Type B pancreatic cell (in vitro differentiated cells): ENCODE measurements at regions not wholly inside any gene's neighbourhood (a gene's known extent, or its start where the extent isn't known, plus 50 kb on each side); places are given as distances from the start of the nearest gene placed in this dataset.

Experiments
- DNase-seq: peaks from one replicate; pipeline ENCODE4 v3.0.0; 2021; ENCODE audit warnings: mixed read lengths; ENCODE audit not compliant: unreplicated experiment; ENCODE audit errors: extremely low spot score
- H3K27ac Mint-ChIP-seq: 2 replicates; pipeline ENCODE4 v1.8.0; 2021; ENCODE audit warnings: mild to moderate bottlenecking, mixed read lengths
- H3K27me3 Mint-ChIP-seq: 2 replicates; pipeline ENCODE4 v1.8.0; 2021; ENCODE audit warnings: mixed read lengths
- H3K36me3 Mint-ChIP-seq: 2 replicates; pipeline ENCODE4 v1.8.0; 2021; ENCODE audit warnings: mixed read lengths
- H3K4me1 Mint-ChIP-seq: one replicate; pipeline ENCODE4 v1.8.0; 2021; ENCODE audit warnings: mixed read lengths; ENCODE audit not compliant: unreplicated experiment
- H3K4me3 Mint-ChIP-seq: 2 replicates; pipeline ENCODE4 v1.8.0; 2021; ENCODE audit warnings: mild to moderate bottlenecking, mixed read lengths
- H3K9me3 Mint-ChIP-seq: 2 replicates; pipeline ENCODE4 v1.8.0; 2021; ENCODE audit warnings: mixed read lengths
- TF ChIP-seq, protein P1 (sequence below): fragments of 200-600 bp; sonication (generic); conservative IDR thresholded peaks from 2 replicates; pipeline ENCODE4 v1.5.0; 2021; ENCODE audit warnings: antibody characterized with exemption, mild to moderate bottlenecking

- no peak overlapping the region for H3K27ac Mint-ChIP-seq
- no peaks in the 10 kb centered on the region for H3K4me1 Mint-ChIP-seq
- DNase-seq, result no peak
- H3K4me3 Mint-ChIP-seq, result no peak overlapping the region
- H3K9me3 Mint-ChIP-seq, result no peaks in the 10 kb centered on the region
- H3K27me3 Mint-ChIP-seq, result no peaks in the 10 kb centered on the region
- TF ChIP-seq, protein P1, sequence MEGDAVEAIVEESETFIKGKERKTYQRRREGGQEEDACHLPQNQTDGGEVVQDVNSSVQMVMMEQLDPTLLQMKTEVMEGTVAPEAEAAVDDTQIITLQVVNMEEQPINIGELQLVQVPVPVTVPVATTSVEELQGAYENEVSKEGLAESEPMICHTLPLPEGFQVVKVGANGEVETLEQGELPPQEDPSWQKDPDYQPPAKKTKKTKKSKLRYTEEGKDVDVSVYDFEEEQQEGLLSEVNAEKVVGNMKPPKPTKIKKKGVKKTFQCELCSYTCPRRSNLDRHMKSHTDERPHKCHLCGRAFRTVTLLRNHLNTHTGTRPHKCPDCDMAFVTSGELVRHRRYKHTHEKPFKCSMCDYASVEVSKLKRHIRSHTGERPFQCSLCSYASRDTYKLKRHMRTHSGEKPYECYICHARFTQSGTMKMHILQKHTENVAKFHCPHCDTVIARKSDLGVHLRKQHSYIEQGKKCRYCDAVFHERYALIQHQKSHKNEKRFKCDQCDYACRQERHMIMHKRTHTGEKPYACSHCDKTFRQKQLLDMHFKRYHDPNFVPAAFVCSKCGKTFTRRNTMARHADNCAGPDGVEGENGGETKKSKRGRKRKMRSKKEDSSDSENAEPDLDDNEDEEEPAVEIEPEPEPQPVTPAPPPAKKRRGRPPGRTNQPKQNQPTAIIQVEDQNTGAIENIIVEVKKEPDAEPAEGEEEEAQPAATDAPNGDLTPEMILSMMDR, result peak; percentile 83
- no peaks in the 10 kb centered on the region for H3K36me3 Mint-ChIP-seq
Measured at GRCh38 chr4:179307297-179308136, 1865.3 kb upstream of the AGA start.

DNA sequence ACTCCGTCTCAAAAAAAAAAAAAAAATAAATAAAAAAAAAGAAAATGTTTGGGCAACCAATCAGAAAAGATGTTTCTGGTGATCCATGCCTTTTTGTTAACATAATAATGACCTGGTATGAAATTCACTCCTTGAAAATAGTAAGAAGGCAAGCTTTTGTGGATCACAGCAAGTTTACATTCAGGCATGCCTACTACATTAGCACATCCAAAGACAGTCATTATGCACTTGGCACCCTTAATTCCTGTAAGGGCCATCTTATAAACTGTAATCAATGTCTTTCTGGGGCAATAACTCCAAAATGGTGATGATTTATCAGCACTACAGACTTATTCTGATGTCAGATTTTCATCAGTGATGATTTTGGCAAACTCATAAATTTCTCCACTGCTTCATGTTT is 1871.6 kb upstream of the AGA start:
- DNase-seq, result no peak
- H3K4me3 Mint-ChIP-seq, result no peak overlapping the region
- no peaks in the 10 kb centered on the region for H3K36me3 Mint-ChIP-seq
- peaks cover 4% of the 10 kb centered on the region for H3K9me3 Mint-ChIP-seq
- no peaks in the 10 kb centered on the region for H3K27me3 Mint-ChIP-seq
- TF ChIP-seq, protein P1, result no peak
- H3K27ac Mint-ChIP-seq, result no peak overlapping the region
- no peaks in the 10 kb centered on the region for H3K4me1 Mint-ChIP-seq

DNA sequence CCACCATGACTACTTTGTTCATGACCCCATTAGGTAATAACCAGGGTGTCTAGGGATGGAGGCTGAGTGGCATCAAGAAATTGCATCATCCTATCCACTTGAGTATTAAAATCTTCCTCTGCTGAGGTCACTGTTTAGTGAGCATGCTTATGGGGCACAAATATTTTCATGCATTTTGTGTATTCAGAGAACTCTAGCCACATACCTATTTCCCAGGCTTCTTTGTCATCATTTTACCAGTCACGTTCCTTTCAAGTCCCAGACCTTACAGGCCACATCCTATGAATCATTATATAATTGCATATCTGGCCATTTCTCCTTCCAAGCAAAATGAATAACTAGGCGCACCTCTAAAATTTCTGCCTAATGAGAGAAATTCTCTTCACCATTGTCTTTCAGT is 1882.9 kb upstream of the AGA start:
- TF ChIP-seq, protein P1, result no peak
- no peaks in the 10 kb centered on the region for H3K4me1 Mint-ChIP-seq
- no peaks in the 10 kb centered on the region for H3K27me3 Mint-ChIP-seq
- H3K9me3 Mint-ChIP-seq, result no peaks in the 10 kb centered on the region
- no peak for DNase-seq
- H3K4me3 Mint-ChIP-seq, result no peak overlapping the region
- no peaks in the 10 kb centered on the region for H3K36me3 Mint-ChIP-seq
- H3K27ac Mint-ChIP-seq, result no peak overlapping the region

DNA sequence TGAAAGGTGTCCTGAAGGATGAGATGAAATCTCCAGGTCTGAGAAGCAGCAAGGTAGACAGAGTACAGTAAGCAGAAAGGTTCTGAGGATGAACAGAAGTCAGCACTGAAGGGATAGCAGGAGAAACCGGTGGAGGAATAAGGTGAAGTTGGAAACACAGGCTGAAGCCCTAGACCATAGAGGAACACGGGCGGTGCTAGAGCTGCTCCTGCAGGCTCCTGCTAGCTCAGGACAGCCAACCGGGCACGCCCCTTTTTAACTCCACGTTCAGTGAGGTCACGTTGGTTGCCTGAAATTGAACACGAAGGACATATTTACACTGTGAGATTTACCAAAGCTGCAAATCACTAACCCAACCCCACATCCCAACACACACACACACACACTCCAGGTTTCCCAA is 1886.4 kb upstream of the AGA start:
- no peaks in the 10 kb centered on the region for H3K9me3 Mint-ChIP-seq
- H3K36me3 Mint-ChIP-seq, result no peaks in the 10 kb centered on the region
- DNase-seq, result no peak
- TF ChIP-seq, protein P1, result no peak
- H3K27ac Mint-ChIP-seq, result no peak overlapping the region
- no peaks in the 10 kb centered on the region for H3K27me3 Mint-ChIP-seq
- no peak overlapping the region for H3K4me3 Mint-ChIP-seq
- H3K4me1 Mint-ChIP-seq, result no peaks in the 10 kb centered on the region

GRCh38 chr4:179331362-179331761 is 1889.1 kb upstream of the AGA start:
- Mint-ChIP-seq H3K27me3 (no peaks in the 10 kb centered on the region), H3K27ac (no peak overlapping the region), H3K4me1 (no peaks in the 10 kb centered on the region), H3K36me3 (no peaks in the 10 kb centered on the region), H3K4me3 (no peak overlapping the region), H3K9me3 (no peaks in the 10 kb centered on the region)
- DNase-seq, result no peak
- TF ChIP-seq, protein P1, result no peak
